OCI-LY1 (cell line): ENCODE measurements at regions not wholly inside any gene's neighbourhood (a gene's known extent, or its start where the extent isn't known, plus 50 kb on each side); places are given as distances from the start of the nearest gene placed in this dataset.

Experiments used
- H2AFZ ChIP-seq: fragments of 200-600 bp; sonication (generic), shearing (Covaris generic); 2 replicates; pipeline ENCODE4 v1.6.0; 2014; ENCODE audit warnings: antibody characterized with exemption, mild to moderate bottlenecking, low read length
- H3F3A ChIP-seq: fragments of 200-600 bp; sonication (generic), shearing (Covaris generic); 2 replicates; pipeline ENCODE4 v1.6.0; 2014; ENCODE audit warnings: mild to moderate bottlenecking, antibody characterized with exemption, low read length, moderate library complexity; ENCODE audit not compliant: insufficient read depth
- H3K27ac ChIP-seq: fragments of 200-600 bp; sonication (generic); 2 replicates; pipeline ENCODE4 v1.5.1; 2014; ENCODE audit warnings: low read length, mixed run types, mild to moderate bottlenecking, low read depth; ENCODE audit not compliant: poor library complexity, severe bottlenecking
- H3K27me3 ChIP-seq: fragments of 200-600 bp; sonication (generic); 2 replicates; pipeline ENCODE4 v1.6.0; 2014; ENCODE audit warnings: antibody characterized with exemption, mild to moderate bottlenecking, low read length, moderate library complexity; ENCODE audit not compliant: insufficient read depth
- H3K36me3 ChIP-seq: fragments of 200-600 bp; sonication (generic); 2 replicates; pipeline ENCODE4 v1.6.1; 2014; ENCODE audit warnings: mild to moderate bottlenecking, antibody characterized with exemption, low read length, moderate library complexity, mixed read lengths; ENCODE audit not compliant: insufficient read depth
- H3K4me1 ChIP-seq: fragments of 200-600 bp; sonication (generic); 2 replicates; pipeline ENCODE4 v1.5.1; 2014; ENCODE audit warnings: mild to moderate bottlenecking, low read length, moderate library complexity; ENCODE audit not compliant: insufficient read depth, severe bottlenecking
- H3K4me2 ChIP-seq: fragments of 200-600 bp; sonication (generic), shearing (Covaris generic); 2 replicates; pipeline ENCODE4 v1.6.1; 2014; ENCODE audit warnings: low read length
- H3K4me3 ChIP-seq: fragments of 200-600 bp; sonication (generic); 2 replicates; pipeline ENCODE4 v1.5.1; 2014; ENCODE audit warnings: low read length, low read depth, mild to moderate bottlenecking, mixed read lengths; ENCODE audit not compliant: poor library complexity, severe bottlenecking
- H3K79me2 ChIP-seq: fragments of 200-600 bp; shearing (Covaris generic); 2 replicates; pipeline ENCODE4 v1.6.1; 2016; ENCODE audit warnings: mixed run types, low read length, mixed read lengths; ENCODE audit not compliant: insufficient read depth
- H3K9ac ChIP-seq: fragments of 200-600 bp; sonication (generic), shearing (Covaris generic); 2 replicates; pipeline ENCODE4 v1.6.1; 2014; ENCODE audit warnings: mild to moderate bottlenecking, low read length, mixed read lengths
- H3K9me2 ChIP-seq: fragments of 200-600 bp; sonication (generic), shearing (Covaris generic); 2 replicates; pipeline ENCODE4 v1.6.1; 2014; ENCODE audit warnings: low read depth, mild to moderate bottlenecking, low read length, mixed read lengths
- H3K9me3 ChIP-seq: fragments of 200-600 bp; shearing (Covaris generic); 2 replicates; pipeline ENCODE4 v1.6.1; 2014; ENCODE audit warnings: low read length, mixed read lengths
- H4K20me1 ChIP-seq: fragments of 200-600 bp; sonication (generic), shearing (Covaris generic); 2 replicates; pipeline ENCODE4 v1.6.0; 2016; ENCODE audit warnings: mild to moderate bottlenecking, low read length; ENCODE audit not compliant: insufficient read depth
- EZH2 ChIP-seq: fragments of 200-600 bp; sonication (generic), shearing (Covaris generic); IDR thresholded peaks from 2 replicates; pipeline ENCODE4 v1.8.0; 2017; ENCODE audit warnings: borderline replicate concordance, mixed run types, mild to moderate bottlenecking, antibody characterized with exemption, low read length, moderate library complexity, mixed read lengths
- TF ChIP-seq, protein P1 (sequence below): fragments of 200-600 bp; sonication (generic), shearing (Covaris generic); IDR thresholded peaks from 2 replicates; pipeline ENCODE4 v1.5.1; 2017; ENCODE audit warnings: mild to moderate bottlenecking, antibody characterized with exemption, low read length, moderate library complexity, mixed read lengths

DNA sequence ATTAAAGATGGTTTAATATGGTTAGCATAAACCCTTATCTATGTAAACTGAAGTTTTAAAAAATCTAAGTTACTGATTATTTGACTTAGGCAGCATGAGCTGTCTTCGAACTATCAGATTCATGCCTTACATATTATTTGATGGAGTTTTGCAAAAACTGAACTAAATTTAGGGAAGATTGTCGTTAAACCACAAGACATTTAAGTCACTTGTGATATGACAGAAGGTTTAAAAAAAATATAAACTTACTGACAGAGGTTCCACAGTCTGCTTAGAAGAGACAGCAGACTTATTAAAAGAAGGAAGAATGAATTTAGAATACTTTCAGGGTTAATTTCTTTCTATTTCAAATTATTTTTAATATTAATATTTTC is 110.9 kb upstream of the FRY start:
- Histone ChIP-seq H3K9me3 (no peaks in the 10 kb centered on the region), H3K27me3 (no peaks in the 10 kb centered on the region), H3K4me3 (no peak overlapping the region), H3K4me2 (no peak overlapping the region), H4K20me1 (no peaks in the 10 kb centered on the region), H3K9me2 (no peaks in the 10 kb centered on the region), H3K79me2 (no peaks in the 10 kb centered on the region), H3K9ac (no peak overlapping the region), H2AFZ (no peak overlapping the region), H3K36me3 (no peaks in the 10 kb centered on the region), H3F3A (no peaks in the 10 kb centered on the region), H3K4me1 (no peaks in the 10 kb centered on the region), H3K27ac (no peak overlapping the region)
- TF ChIP-seq EZH2 = no peak
- TF ChIP-seq, protein P1, sequence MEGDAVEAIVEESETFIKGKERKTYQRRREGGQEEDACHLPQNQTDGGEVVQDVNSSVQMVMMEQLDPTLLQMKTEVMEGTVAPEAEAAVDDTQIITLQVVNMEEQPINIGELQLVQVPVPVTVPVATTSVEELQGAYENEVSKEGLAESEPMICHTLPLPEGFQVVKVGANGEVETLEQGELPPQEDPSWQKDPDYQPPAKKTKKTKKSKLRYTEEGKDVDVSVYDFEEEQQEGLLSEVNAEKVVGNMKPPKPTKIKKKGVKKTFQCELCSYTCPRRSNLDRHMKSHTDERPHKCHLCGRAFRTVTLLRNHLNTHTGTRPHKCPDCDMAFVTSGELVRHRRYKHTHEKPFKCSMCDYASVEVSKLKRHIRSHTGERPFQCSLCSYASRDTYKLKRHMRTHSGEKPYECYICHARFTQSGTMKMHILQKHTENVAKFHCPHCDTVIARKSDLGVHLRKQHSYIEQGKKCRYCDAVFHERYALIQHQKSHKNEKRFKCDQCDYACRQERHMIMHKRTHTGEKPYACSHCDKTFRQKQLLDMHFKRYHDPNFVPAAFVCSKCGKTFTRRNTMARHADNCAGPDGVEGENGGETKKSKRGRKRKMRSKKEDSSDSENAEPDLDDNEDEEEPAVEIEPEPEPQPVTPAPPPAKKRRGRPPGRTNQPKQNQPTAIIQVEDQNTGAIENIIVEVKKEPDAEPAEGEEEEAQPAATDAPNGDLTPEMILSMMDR = no peak

DNA sequence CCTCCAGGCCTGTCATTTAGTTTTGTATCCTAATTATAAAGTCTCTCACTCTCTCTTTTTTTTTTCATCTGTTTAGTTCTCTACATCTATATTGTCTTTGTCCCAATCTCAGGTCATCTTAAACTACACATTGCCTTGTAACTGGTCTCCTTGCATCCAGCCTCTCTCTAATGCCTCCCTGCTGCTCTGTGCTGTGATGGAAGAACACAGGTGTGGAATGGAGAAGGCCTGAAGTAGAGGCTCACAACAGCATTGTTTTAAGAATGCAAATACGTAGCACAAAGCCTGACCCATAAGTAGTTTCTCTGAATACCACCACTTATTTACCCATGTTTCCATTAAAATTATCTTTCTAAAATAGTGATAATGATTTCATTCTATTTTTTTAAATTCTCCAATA is 108.8 kb upstream of the FRY start:
- no peak overlapping the region for H2AFZ ChIP-seq
- TF ChIP-seq, protein P1 = no peak
- no peak for TF ChIP-seq EZH2
- no peaks in the 10 kb centered on the region for H3K4me1 ChIP-seq
- no peaks in the 10 kb centered on the region for H3K27me3 ChIP-seq
- H3K4me2 ChIP-seq = no peak overlapping the region
- no peaks in the 10 kb centered on the region for H3K36me3 ChIP-seq
- no peak overlapping the region for H3K4me3 ChIP-seq
- no peaks in the 10 kb centered on the region for H3F3A ChIP-seq
- no peak overlapping the region for H3K9ac ChIP-seq
- no peak overlapping the region for H3K27ac ChIP-seq
- no peaks in the 10 kb centered on the region for H3K79me2 ChIP-seq
- H3K9me2 ChIP-seq = no peaks in the 10 kb centered on the region
- no peaks in the 10 kb centered on the region for H4K20me1 ChIP-seq
- H3K9me3 ChIP-seq = no peaks in the 10 kb centered on the region

DNA sequence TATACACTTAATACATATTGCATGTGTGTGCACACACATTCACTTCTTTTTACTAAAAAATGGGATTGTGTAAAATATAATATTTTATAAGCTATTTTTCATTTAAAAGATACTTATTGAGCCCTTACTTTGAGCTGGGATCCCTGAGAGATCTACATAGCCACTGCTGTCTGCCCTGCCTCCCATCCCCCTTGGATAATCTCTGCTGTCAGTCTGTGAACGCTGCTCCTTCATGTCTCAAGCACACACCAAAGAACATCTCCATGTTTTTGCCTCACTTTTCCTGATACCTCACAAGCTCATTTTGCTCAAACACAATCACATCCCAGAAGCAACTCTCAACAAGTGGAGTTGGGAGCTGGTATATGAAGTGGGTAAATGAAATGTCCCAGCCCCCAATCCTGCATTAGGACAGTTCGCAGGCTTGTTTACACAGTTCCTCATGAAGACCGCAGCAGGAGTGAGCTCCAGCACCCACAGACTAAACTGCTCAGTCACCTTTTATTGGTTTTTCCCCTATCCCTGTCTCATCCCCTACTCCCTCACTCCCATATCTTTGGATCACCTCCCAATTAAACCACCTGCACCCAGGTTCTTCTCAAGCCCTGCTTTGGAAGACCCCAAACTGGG is 108.3 kb upstream of the FRY start:
- Histone ChIP-seq H3K4me3 (no peak overlapping the region), H2AFZ (no peak overlapping the region), H3F3A (no peaks in the 10 kb centered on the region), H3K27ac (no peak overlapping the region), H3K27me3 (no peaks in the 10 kb centered on the region), H3K36me3 (no peaks in the 10 kb centered on the region), H3K9me2 (no peaks in the 10 kb centered on the region), H3K9me3 (no peaks in the 10 kb centered on the region), H3K4me2 (no peak overlapping the region), H3K79me2 (no peaks in the 10 kb centered on the region), H3K9ac (no peak overlapping the region), H3K4me1 (no peaks in the 10 kb centered on the region), H4K20me1 (no peaks in the 10 kb centered on the region)
- TF ChIP-seq, protein P1 = no peak
- TF ChIP-seq EZH2 = no peak
